ENCODE measurements at regions not wholly inside any gene's neighbourhood (a gene's known extent, or its start where the extent isn't known, plus 50 kb on each side); places are given as distances from the start of the nearest gene placed in this dataset.

DNA sequence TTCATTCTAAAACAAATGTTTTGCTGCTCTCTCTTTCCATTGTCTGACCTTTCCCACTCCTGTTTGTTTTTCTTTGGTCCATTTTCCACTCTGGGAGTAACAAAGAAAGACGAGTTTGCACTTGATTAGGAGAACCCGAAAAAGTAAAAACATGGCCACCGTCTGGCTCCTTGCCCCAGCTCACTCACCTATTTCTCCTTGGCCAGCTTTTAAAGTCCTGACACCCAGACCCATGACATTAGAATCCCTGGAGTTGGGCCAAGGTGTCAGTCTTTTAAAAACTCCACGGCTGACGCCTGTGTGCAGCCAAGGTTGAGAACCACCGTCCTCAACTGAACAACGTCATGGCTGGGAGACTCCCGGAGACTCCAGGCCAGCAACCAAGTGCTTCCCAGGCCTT is 63.6 kb upstream of the FLT1 start:
- Histone ChIP-seq H3K36me3 (no peaks in the 10 kb centered on the region), H3K27me3 (no peaks in the 10 kb centered on the region), H3K4me3 (no peak overlapping the region), H3K9me3 (ENCODE audit: low read depth) (no peaks in the 10 kb centered on the region), H3K4me1 (ENCODE audit: low read depth) (no peaks in the 10 kb centered on the region), H3K27ac (no peak overlapping the region)
- peak in 1 of 2 donors; percentile 21 for DNase-seq (ENCODE audit: low read depth in 1 of 2, low spot score in 1 of 2)
- TF ChIP-seq, protein P1, sequence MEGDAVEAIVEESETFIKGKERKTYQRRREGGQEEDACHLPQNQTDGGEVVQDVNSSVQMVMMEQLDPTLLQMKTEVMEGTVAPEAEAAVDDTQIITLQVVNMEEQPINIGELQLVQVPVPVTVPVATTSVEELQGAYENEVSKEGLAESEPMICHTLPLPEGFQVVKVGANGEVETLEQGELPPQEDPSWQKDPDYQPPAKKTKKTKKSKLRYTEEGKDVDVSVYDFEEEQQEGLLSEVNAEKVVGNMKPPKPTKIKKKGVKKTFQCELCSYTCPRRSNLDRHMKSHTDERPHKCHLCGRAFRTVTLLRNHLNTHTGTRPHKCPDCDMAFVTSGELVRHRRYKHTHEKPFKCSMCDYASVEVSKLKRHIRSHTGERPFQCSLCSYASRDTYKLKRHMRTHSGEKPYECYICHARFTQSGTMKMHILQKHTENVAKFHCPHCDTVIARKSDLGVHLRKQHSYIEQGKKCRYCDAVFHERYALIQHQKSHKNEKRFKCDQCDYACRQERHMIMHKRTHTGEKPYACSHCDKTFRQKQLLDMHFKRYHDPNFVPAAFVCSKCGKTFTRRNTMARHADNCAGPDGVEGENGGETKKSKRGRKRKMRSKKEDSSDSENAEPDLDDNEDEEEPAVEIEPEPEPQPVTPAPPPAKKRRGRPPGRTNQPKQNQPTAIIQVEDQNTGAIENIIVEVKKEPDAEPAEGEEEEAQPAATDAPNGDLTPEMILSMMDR (IDR thresholded peaks at IDR 0.05; ENCODE audit: low read depth, low read length), result no peak

DNA sequence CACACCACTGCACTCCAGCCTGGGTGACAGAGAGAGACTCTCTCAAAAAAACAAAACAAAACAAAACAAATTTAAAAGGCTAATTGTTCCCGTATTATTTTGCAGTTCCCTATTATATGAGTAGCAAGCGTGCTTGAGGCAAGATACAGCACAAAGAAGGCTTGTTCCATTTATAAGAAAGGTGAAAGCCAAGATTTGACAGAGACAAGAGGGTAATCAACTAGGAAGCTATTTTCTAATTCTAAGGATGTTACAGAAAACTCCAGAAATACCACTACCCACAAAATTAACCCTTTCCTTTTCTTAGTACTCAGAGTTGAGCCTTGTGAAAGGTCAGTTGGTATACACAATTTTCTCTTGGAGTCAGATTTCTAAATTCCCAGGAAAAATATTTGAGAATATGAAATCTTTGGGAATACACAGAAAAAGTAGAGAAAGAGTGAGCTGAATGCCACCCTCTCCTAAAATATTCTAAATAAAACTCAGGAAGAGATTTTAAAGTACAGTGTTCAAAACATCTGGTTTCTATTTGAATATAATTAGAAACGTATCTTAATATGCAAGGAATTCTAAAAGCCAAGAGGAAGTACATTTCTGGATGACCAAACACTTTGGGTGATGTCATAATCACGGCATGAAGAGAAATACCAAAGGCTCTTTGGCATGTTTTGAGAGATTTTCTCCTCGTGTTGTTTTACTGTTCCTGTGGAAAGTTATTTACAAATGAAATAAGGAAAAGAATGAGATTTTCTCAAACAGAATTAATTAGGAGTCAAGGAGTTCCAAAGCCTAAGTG is 63.0 kb upstream of the FLT1 start:
- DNase-seq (ENCODE audit: low read depth in 1 of 2, low spot score in 1 of 2), result peak in 1 of 2 donors; percentile 90
- H3K27ac ChIP-seq, result no peak overlapping the region
- TF ChIP-seq, protein P1 (IDR thresholded peaks at IDR 0.05; ENCODE audit: low read depth, low read length), result no peak

DNA sequence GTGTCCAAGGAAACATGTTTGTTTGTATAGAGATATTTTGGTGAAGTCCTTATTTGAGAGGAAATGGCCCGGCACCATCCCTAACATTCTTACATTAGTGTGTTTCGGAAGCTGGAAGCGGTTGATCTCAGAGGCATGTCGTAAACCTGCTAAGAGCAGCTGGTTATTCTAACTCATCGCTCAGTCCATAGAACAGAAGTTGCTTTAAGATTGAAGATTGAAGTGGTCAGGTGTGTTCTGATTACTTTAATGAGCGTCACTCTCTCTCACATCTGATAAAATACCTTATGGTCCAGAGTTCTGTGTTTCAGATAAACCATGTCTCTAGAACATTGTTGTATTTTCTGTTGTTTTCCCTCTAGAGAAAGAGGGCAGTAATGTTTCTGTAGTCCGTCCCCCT is 60.2 kb upstream of the FLT1 start:
- no peak for DNase-seq (ENCODE audit: low read depth in 1 of 2, low spot score in 1 of 2)
- no peak overlapping the region for H3K4me3 ChIP-seq
- TF ChIP-seq, protein P1 (IDR thresholded peaks at IDR 0.05; ENCODE audit: low read depth, low read length), result no peak
- H3K9me3 ChIP-seq (ENCODE audit: low read depth), result no peaks in the 10 kb centered on the region
- H3K27me3 ChIP-seq, result no peaks in the 10 kb centered on the region
- no peaks in the 10 kb centered on the region for H3K4me1 ChIP-seq (ENCODE audit: low read depth)
- H3K36me3 ChIP-seq, result no peaks in the 10 kb centered on the region
- no peak overlapping the region for H3K27ac ChIP-seq

More for the DNA sequence above, 63.0 kb upstream of the FLT1 start:
- Histone ChIP-seq H3K4me3 (no peak overlapping the region), H3K9me3 (ENCODE audit: low read depth) (no peaks in the 10 kb centered on the region), H3K27me3 (no peaks in the 10 kb centered on the region), H3K4me1 (ENCODE audit: low read depth) (no peaks in the 10 kb centered on the region), H3K36me3 (no peaks in the 10 kb centered on the region)

DNA sequence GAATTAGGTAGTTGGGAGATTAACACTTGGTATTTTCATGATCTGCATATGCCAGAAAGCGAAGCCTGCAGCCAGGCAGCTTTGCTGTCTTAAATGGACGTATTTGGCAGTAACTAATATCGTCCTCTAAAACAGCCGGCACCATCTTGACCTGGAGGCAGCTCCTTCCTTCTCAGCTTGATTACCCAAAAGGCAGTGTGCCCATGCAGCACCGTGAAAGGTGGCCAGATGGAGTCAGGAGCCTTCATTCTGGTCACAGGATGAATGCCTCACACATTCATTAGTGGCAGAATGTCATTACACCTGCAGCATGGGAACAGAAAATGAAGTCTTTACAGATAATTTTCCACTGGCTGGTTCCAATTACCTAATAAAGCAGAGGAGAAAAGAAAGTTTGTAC is 59.0 kb upstream of the FLT1 start:
- Histone ChIP-seq H3K9me3 (ENCODE audit: low read depth) (no peaks in the 10 kb centered on the region), H3K27ac (no peak overlapping the region), H3K4me1 (ENCODE audit: low read depth) (no peaks in the 10 kb centered on the region), H3K36me3 (no peaks in the 10 kb centered on the region), H3K27me3 (no peaks in the 10 kb centered on the region), H3K4me3 (no peak overlapping the region)
- DNase-seq (ENCODE audit: low read depth in 1 of 2, low spot score in 1 of 2), result no peak
- TF ChIP-seq, protein P1 (IDR thresholded peaks at IDR 0.05; ENCODE audit: low read depth, low read length), result no peak

DNA sequence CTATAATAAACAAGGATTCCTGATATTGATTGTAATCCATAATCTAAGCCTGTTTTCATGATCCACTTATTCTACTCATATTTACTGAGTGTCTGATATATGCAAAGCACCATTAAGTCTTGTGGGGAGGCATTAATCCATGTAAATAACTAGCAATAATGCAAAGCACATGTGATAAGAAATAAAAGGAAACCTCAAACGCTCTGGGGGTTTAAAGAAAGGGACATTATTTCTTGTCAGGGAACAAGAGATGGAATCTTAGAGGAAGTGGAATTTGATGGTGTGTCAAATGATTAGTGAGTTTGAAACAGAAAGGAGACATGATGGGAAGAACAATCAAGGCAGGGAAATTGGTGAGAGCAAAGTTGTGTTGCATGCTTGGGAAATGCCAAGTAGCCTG is 57.4 kb upstream of the FLT1 start:
- Histone ChIP-seq H3K4me1 (ENCODE audit: low read depth) (no peaks in the 10 kb centered on the region), H3K4me3 (no peak overlapping the region), H3K27ac (no peak overlapping the region), H3K36me3 (no peaks in the 10 kb centered on the region), H3K9me3 (ENCODE audit: low read depth) (no peaks in the 10 kb centered on the region), H3K27me3 (no peaks in the 10 kb centered on the region)
- no peak for DNase-seq (ENCODE audit: low read depth in 1 of 2, low spot score in 1 of 2)
- TF ChIP-seq, protein P1 (IDR thresholded peaks at IDR 0.05; ENCODE audit: low read depth, low read length), result no peak

Data from cardiac muscle cell (in vitro differentiated cells and primary cell).